ENCODE measurements at regions not wholly inside any gene's neighbourhood (a gene's known extent, or its start where the extent isn't known, plus 50 kb on each side); places are given as distances from the start of the nearest gene placed in this dataset.

- no peak for TF ChIP-seq POLR2A (IDR thresholded peaks at IDR 0.05)
- no peak for TF ChIP-seq POLR2AphosphoS5 (IDR thresholded peaks at IDR 0.05)
- TF ChIP-seq CTCF (IDR thresholded peaks at IDR 0.05 in 8 of 11, conservative IDR thresholded peaks at IDR 0.05 in 3 of 11): no peak
Measured at GRCh38 chr1:94643819-94644218, 102.3 kb upstream of the F3 start.

All from spleen (tissue), 7 donors.